Testis (tissue), 2 donors: ENCODE measurements at regions not wholly inside any gene's neighbourhood (a gene's known extent, or its start where the extent isn't known, plus 50 kb on each side); places are given as distances from the start of the nearest gene placed in this dataset.

ENCODE experiments used
- POLR2A ChIP-seq: fragments of 450-650 bp; IDR thresholded peaks from one replicate; pipeline ENCODE4 v1.6.1; 2017; ENCODE audit warnings: antibody characterized with exemption, mild to moderate bottlenecking, moderate library complexity
- TF ChIP-seq, protein P1 (sequence below), 3 experiments: fragments of 450-650 bp in 2 of 3; fragments of 200-600 bp in 1 of 3; sonication (generic) in 1 of 3; IDR thresholded peaks; one replicate each; pipeline ENCODE4 v1.5.1; 2016 to 2019; ENCODE audit warnings: antibody characterized with exemption in 3 of 3, mild to moderate bottlenecking in 2 of 3, moderate library complexity in 1 of 3

DNA sequence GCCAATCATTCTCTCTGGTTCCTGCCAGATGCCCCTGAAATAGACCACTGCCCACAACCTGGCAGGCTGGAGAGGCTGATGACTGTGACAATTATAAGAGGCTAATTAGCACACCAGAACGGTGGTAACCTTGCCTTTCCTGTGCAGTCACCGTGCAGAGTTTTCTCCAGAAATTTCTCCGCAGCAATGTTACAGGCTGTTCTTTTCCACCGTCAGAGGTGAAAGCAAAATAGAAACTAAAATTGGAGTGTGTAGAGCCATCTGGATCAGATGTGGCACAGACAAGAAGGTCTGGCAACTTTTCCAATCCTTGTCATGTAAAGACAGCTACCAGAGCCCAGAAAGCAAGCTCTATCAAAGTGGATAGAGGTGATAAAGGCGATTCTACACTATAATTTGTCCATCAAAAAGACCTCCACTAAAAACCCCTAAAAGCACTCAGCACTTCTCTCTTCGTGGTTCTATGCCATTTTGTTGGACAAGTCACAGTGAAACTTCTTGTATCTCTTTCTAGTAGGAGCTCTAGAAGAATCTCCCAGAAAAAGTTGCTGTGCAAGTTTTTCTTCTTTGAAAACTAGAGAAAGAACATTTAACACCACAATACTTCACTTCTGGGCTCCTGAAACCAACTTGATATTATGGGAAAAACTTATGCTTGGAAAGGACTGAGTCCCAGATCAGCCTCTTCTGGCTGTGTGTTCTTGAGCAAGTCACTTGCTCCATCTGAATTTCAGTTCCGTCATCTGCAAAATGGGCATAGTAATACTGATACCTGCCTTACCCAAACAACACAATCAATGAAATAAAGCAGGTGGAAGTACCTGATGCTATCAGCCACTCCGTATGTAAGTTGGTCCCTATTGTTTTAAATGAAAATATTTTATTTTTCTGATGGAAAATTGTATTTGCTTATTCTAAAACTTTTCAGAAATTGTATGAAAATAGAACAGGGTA, 295.6 kb upstream of the DLGAP1 start:
- TF ChIP-seq, protein P1, sequence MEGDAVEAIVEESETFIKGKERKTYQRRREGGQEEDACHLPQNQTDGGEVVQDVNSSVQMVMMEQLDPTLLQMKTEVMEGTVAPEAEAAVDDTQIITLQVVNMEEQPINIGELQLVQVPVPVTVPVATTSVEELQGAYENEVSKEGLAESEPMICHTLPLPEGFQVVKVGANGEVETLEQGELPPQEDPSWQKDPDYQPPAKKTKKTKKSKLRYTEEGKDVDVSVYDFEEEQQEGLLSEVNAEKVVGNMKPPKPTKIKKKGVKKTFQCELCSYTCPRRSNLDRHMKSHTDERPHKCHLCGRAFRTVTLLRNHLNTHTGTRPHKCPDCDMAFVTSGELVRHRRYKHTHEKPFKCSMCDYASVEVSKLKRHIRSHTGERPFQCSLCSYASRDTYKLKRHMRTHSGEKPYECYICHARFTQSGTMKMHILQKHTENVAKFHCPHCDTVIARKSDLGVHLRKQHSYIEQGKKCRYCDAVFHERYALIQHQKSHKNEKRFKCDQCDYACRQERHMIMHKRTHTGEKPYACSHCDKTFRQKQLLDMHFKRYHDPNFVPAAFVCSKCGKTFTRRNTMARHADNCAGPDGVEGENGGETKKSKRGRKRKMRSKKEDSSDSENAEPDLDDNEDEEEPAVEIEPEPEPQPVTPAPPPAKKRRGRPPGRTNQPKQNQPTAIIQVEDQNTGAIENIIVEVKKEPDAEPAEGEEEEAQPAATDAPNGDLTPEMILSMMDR (IDR thresholded peaks at IDR 0.05) = no peak
- TF ChIP-seq POLR2A = no peak
